HEK293T (cell line): ENCODE measurements at regions not wholly inside any gene's neighbourhood (a gene's known extent, or its start where the extent isn't known, plus 50 kb on each side); places are given as distances from the start of the nearest gene placed in this dataset.

ENCODE experiments used
- CTCF ChIA-PET: fragments of 350-600 bp; formaldehyde crosslinking; extraction: SDS; loops from one replicate; lab custom pipeline; 2021; ENCODE audit warnings: antibody characterized with exemption, inconsistent platforms; lab: Yijun Ruan, JAX
- POLR2A ChIA-PET: fragments of 350-600 bp; formaldehyde crosslinking; extraction: SDS; loops from one replicate; lab custom pipeline; 2020; ENCODE audit warnings: antibody characterized with exemption, inconsistent platforms; lab: Yijun Ruan, JAX
- DNase-seq: peaks from one replicate; pipeline ENCODE4 v3.0.0; 2012; ENCODE audit warnings: mixed read lengths; ENCODE audit errors: extremely low spot score
- ARNT ChIP-seq: fragments of 450-650 bp; IDR thresholded peaks from 2 replicates; pipeline ENCODE4 v1.6.1; 2017; ENCODE audit warnings: mild to moderate bottlenecking
- BHLHE40 ChIP-seq: fragments of 450-650 bp; IDR thresholded peaks from 2 replicates; pipeline ENCODE4 v1.6.1; 2016; ENCODE audit warnings: mild to moderate bottlenecking, moderate library complexity, borderline replicate concordance
- CTBP1 ChIP-seq: fragments of 450-650 bp; IDR thresholded peaks from 2 replicates; pipeline ENCODE4 v1.6.1; 2016; ENCODE audit warnings: borderline replicate concordance
- ELF4 ChIP-seq: fragments of 450-650 bp; IDR thresholded peaks from 2 replicates; pipeline ENCODE4 v1.6.1; 2017; ENCODE audit warnings: antibody characterized with exemption
- FOXA1 ChIP-seq: fragments of 450-650 bp; IDR thresholded peaks from 2 replicates; pipeline ENCODE4 v1.6.1; 2016; ENCODE audit warnings: mild to moderate bottlenecking
- FOXK2 ChIP-seq: fragments of 450-650 bp; IDR thresholded peaks from 2 replicates; pipeline ENCODE4 v1.6.1; 2016; ENCODE audit warnings: mild to moderate bottlenecking
- FOXM1 ChIP-seq: fragments of 450-650 bp; IDR thresholded peaks from 2 replicates; pipeline ENCODE4 v1.6.1; 2017; ENCODE audit warnings: mild to moderate bottlenecking, borderline replicate concordance
- HDGF ChIP-seq: fragments of 450-650 bp; IDR thresholded peaks from 2 replicates; pipeline ENCODE4 v1.6.1; 2017; ENCODE audit warnings: antibody characterized with exemption, borderline replicate concordance
- L3MBTL2 ChIP-seq: fragments of 450-650 bp; conservative IDR thresholded peaks from 2 replicates; pipeline ENCODE4 v1.6.1; 2016; ENCODE audit warnings: mild to moderate bottlenecking
- LEF1 ChIP-seq: fragments of 450-650 bp; IDR thresholded peaks from 2 replicates; pipeline ENCODE4 v1.6.1; 2017; ENCODE audit warnings: mild to moderate bottlenecking, borderline replicate concordance
- NFRKB ChIP-seq: fragments of 450-650 bp; IDR thresholded peaks from 2 replicates; pipeline ENCODE4 v1.6.1; 2016; ENCODE audit warnings: mild to moderate bottlenecking, moderate library complexity
- SP1 ChIP-seq: fragments of 450-650 bp; IDR thresholded peaks from 2 replicates; pipeline ENCODE4 v1.6.1; 2017
- SUZ12 ChIP-seq: fragments of 450-650 bp; IDR thresholded peaks from 2 replicates; pipeline ENCODE4 v1.6.1; 2016; ENCODE audit warnings: mild to moderate bottlenecking
- TARDBP ChIP-seq: fragments of 450-650 bp; IDR thresholded peaks from 2 replicates; pipeline ENCODE4 v1.6.1; 2016
- ZNF384 ChIP-seq: fragments of 450-650 bp; IDR thresholded peaks from 2 replicates; pipeline ENCODE4 v1.6.1; 2016
- TF ChIP-seq, protein P1 (sequence below): fragments of 450-650 bp; IDR thresholded peaks from 2 replicates; pipeline ENCODE4 v1.6.1; 2016

DNA sequence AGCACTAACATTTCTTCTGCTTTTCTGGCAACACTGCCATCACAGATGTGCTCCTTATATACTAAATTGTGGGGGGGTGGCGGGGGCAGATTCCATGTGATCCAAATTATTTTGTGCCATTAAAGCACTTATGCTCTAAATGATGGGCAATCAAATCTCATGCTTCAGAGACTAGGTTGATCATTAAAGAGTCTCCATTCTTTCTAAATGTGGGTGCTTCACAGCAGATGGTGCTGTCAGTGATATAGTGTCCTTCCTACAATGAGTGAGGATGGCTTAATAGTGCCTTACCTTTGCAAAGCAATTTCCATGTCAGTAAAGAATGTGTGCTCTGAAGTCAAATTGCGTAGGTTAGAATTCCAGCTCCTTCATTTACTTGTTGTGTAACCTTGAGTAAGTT lies 589.8 kb downstream of the ETS1 start:
- DNase-seq, result no peak
- CTCF ChIA-PET, result no interaction called here
- no peak for TF ChIP-seq HDGF
- POLR2A ChIA-PET, result no interaction called here

DNA sequence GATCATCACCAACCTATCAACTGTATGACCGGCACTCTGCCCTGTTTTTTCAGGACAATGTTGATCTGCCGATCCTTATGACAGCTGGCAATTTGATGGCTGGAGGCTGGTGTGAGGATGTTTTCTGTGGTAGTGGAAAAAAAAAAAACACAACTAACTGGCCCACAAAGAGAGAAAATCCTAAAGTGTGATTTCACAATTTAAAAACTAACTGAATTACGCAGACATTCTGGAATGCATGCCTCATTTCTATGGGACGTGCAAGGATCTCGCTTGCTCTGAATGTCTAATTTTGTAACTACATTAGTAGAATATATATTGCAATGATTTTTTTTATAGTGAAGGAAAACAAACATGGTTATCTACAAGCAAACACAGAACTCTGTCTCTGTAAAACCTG lies 590.5 kb downstream of the ETS1 start:
- no peak for DNase-seq
- ChIA-PET CTCF (no interaction called here), POLR2A (no interaction called here)
- TF ChIP-seq ZNF384 (no peak), LEF1 (no peak), BHLHE40 (no peak), TARDBP (no peak), FOXK2 (no peak), ARNT (no peak), CTBP1 (no peak), SUZ12 (no peak), FOXM1 (no peak)
- TF ChIP-seq, protein P1, sequence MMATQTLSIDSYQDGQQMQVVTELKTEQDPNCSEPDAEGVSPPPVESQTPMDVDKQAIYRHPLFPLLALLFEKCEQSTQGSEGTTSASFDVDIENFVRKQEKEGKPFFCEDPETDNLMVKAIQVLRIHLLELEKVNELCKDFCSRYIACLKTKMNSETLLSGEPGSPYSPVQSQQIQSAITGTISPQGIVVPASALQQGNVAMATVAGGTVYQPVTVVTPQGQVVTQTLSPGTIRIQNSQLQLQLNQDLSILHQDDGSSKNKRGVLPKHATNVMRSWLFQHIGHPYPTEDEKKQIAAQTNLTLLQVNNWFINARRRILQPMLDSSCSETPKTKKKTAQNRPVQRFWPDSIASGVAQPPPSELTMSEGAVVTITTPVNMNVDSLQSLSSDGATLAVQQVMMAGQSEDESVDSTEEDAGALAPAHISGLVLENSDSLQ, result no peak

DNA sequence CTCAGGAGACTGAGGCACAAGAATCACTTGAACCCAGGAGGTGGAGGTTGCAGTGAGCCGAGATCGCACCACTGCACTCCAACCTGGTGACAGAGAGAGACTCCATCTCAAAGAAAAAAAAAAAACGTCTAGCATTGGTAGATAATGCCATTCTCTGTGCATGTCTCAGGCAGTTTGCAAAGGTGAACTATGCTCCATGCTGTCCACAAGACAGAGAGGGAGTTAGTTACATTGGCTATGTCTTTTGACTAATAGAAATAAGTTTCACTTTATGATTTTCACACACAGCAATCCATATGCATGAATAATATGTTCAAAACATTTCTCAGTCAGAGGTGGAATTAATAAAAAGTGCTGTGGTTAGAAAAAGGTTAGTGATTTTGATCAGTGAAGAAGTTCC lies 591.4 kb downstream of the ETS1 start:
- no peak for DNase-seq
- ChIA-PET POLR2A (no interaction called here), CTCF (no interaction called here)
- TF ChIP-seq, protein P1, result no peak
- TF ChIP-seq SP1, result no peak
- no peak for TF ChIP-seq BHLHE40
- no peak for TF ChIP-seq ZNF384
- TF ChIP-seq NFRKB, result no peak
- no peak for TF ChIP-seq FOXK2
- TF ChIP-seq ELF4, result no peak
- no peak for TF ChIP-seq SUZ12
- TF ChIP-seq FOXA1, result no peak

DNA sequence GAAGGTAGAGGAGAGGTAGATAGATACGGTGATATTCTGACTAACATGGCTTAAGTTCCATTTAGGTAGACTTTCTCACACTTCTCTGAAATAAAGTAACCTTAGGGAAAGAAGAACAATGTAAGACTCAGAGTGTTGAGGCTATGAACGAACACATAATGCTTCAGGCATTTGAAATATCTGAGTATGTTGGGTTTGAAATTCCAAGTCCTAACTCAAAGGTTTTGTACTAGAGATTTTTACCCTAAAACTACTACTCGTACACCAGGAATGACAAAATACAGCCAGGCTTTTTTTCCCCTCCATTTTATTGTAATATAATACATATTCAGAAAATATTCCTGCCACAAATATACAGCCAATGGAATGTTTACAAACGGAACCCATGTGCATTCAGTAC lies 592.6 kb downstream of the ETS1 start:
- no peak for DNase-seq
- CTCF ChIA-PET, result no interaction called here

DNA sequence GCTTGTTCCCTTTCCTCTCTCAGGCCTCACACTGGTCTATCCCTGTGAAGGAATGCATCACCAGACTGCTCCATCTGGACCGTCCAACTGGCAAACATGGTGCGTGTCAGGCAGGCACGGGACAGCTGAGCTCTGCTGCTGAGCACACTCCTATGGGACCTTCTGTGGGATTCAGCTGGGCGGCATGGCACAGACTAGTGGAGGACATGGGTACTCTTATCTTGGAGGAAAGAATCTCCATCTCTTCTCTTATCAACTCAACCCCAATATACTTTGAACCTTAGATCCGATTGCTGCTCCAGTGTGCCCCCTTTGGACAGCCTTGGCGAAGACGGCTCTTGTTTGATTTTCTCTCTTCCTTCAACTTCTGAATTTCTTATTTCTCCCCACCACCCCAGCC lies 593.6 kb downstream of the ETS1 start:
- ChIA-PET POLR2A (no interaction called here), CTCF (no interaction called here)
- no peak for DNase-seq

More for the DNA sequence above, 592.6 kb downstream of the ETS1 start:
- POLR2A ChIA-PET, result no interaction called here
- TF ChIP-seq SP1 (no peak), FOXM1 (no peak), TARDBP (no peak), LEF1 (no peak), CTBP1 (no peak), NFRKB (no peak), ELF4 (no peak), FOXA1 (no peak), ARNT (no peak), FOXK2 (no peak), ZNF384 (no peak)
- TF ChIP-seq, protein P1, result no peak

DNA sequence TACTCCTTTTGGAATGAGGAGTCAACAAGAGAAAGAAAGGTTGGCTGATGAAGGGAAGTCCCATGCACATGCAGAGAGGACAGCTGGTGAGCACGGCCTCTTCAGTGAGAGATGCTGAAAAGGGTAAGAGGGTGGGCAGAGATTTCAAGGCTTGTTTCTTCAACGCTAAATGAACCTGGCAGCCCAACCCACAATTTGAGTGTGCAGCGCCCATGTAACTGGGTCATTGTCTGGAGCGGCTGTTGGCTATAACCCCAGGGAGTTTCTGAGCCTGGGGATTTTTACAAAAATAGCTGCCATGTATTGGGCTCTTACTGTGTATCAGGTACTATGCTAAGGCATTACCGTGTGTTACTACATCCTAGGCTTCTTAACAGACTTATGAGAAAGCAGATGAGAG lies 594.1 kb downstream of the ETS1 start:
- DNase-seq, result no peak
- TF ChIP-seq ZNF384 (no peak), ELF4 (no peak), FOXA1 (no peak), FOXK2 (no peak), SUZ12 (no peak), HDGF (no peak), BHLHE40 (no peak), NFRKB (no peak), FOXM1 (no peak), CTBP1 (no peak), ARNT (no peak)
- TF ChIP-seq, protein P1, result no peak
- ChIA-PET POLR2A (no interaction called here), CTCF (no interaction called here)

More for the DNA sequence above, 593.6 kb downstream of the ETS1 start:
- TF ChIP-seq ELF4, result no peak
- no peak for TF ChIP-seq CTBP1
- no peak for TF ChIP-seq FOXM1
- TF ChIP-seq TARDBP, result no peak
- TF ChIP-seq FOXA1, result no peak
- TF ChIP-seq LEF1, result no peak
- TF ChIP-seq, protein P1, result no peak
- no peak for TF ChIP-seq HDGF
- no peak for TF ChIP-seq BHLHE40
- no peak for TF ChIP-seq L3MBTL2
- TF ChIP-seq FOXK2, result no peak
- TF ChIP-seq SP1, result no peak
- TF ChIP-seq SUZ12, result no peak
- no peak for TF ChIP-seq ZNF384
